NCI-H748 (cell line): ENCODE measurements at regions not wholly inside any gene's neighbourhood (a gene's known extent, or its start where the extent isn't known, plus 50 kb on each side); places are given as distances from the start of the nearest gene placed in this dataset.

Experiments used
- DNase-seq: peaks from one replicate; lab custom pipeline; 2025; ENCODE audit not compliant: unreplicated experiment; lab: John Stamatoyannopoulos, UW

DNA sequence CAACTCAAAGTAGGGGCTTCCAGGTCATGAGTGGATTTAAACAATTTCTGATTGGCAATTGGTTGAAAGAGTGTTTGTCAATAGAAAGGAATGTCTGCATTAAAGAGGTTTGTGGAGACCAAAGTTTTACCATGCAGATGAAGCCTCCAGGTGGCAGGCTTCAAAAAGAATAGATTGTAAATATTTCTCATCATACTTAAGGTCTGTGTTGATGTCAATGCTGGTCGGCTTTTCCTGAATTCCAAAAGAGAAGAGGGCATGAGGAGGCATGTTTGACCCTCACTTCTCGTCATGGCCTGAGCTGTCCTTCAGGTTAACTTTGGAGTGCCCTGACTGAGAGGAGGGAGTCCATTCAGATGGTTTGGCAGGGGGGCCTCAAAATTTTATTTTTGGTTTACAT, 125.4 kb upstream of the RFC3 start:
- no peak for DNase-seq

DNA sequence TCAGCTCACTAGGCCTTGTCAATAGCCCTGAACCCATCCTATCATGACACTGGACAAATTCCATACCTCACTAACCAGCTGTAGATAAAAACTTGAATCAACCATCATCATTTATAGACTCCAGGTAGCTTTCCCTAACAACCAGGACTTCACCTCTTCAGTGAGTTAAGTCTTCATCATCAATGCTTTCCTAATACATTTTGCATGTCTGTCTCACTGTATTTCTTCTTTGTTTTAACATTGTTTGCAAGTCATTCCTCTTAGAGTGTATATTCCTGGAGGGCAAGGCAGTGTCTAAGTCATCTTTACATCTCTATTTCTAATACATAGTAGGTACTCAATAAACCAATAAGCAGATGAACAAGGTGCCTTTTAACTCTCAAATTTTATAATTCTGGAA, 123.4 kb upstream of the RFC3 start:
- DNase-seq: no peak

DNA sequence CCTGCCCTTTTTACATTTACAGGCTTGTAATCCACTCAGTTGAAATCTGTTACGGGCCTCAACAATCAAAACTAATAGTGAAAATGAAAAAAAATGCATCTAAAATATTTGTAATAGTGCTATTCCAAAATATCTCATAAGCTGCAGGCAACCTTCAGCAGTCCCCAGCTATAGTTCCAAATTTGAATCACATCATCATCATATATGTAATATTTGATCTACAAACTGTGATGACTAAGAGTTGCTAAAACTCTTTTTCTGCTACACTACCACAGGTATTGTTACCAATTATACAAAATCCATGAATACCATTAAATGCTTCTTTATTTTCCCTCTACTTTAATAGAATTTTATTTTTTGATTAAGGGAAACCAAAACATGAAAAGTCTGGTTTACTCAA, 121.4 kb upstream of the RFC3 start:
- no peak for DNase-seq

DNA sequence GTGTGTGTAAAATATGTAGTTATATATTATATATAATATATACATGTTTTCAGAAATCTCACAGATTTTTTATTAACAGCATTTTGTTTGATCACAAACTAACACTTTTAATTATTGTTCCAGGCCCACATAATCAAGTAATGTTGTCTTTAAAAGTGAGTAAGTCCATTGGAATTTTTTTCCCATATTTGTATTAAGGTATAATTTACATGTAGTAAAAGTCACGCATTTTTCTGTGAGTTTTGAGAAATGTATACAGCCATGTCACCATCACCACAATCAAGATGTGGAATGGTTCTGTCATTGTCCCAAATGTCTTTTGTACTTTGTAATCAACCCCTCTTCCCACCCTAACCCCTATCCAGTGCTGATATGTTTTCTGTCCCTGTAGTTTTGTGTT, 120.0 kb upstream of the RFC3 start:
- no peak for DNase-seq

DNA sequence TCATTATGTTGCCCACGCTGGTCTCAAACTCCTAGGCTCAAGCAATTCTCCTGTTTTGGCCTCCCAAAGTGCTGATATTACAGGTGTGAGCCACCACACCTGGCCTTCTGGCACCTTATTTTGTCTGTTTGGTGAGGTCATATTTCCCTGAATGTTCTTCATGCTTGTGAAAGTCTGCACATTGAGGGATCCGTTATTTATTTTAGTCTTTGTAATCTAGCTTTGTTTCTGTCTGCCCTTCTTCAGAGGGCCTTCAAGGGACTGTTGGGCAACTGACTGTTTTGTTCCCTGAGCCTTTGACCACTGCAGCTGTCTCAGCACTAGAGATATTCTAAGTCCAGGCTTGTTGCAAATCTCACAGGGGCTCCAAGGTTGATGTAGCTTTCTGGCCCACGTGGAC, 110.5 kb upstream of the RFC3 start:
- DNase-seq: no peak

DNA sequence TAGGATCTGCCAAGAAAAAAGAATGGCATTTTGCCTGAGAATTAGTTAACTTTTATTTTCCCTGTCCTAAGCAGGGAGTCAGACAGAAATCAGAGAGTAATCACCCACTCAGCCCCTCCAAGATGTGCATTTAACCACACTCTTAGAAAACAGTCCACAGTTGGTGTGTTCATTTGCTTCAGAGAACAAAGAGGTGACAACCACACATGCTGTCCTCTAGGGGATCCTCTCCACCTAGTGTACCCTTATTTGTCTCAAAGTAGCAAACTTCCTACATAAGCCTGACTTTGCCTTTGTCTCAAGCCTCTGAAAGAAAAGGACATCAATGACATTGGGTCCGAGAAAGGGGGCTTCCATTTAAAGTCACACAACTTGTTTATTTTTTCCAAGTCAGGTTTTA, 107.0 kb upstream of the RFC3 start:
- peak; percentile 54 for DNase-seq

DNA sequence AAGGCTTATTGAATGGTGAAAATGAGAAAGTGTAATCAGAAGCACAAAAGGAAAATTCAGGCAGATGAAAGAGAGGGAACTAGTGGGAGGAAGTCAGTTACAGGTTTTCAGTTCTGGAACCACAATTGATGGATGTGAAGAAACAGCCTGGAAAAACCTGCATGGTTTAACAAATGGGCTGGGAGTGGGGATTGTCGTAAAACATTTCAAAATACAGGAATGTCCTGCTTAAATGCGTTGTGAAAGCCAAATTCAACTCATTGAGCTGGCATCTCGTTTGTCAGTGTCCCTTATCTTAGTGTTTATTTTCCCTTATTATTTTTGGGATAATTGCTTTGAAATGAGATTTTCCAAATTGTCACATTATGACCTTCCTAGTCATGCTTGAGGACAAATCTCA, 106.5 kb upstream of the RFC3 start:
- no peak for DNase-seq

DNA sequence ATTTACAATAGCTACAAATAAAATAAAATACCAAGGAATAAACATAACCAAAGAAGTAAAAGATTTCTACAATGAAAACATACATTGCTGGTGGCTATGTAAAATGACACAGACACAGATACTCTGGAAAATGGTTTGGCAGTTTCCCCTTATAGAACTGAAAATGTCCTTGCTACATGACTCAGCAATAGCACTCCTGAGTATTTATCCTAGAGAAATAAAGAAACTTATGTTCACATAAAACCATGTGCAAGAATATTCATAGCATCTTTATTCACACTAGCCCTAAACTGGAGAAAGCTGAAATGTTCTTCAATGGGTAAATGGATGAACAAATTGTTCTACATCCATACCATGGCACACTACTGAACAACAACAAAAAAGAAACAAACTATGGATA, 100.2 kb upstream of the RFC3 start:
- no peak for DNase-seq

DNA sequence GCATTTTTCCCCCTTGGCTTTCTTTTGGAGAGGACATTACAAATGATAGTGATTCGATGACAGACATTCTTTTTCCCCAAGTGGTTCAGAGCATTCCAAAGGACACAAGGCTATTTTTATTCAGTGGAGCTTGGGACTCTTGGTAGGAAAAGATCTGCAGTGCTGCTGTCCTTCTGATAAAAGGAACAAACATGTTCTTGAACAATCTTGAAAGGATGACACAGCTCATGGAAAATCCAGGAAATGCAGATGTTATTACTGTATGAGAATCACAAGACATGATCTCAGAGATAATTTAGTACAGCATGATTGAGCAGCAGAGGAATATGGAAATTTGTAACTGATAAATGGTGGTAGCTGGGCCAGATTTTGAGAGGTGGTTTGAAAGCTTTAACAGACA, 96.2 kb upstream of the RFC3 start:
- DNase-seq: no peak

DNA sequence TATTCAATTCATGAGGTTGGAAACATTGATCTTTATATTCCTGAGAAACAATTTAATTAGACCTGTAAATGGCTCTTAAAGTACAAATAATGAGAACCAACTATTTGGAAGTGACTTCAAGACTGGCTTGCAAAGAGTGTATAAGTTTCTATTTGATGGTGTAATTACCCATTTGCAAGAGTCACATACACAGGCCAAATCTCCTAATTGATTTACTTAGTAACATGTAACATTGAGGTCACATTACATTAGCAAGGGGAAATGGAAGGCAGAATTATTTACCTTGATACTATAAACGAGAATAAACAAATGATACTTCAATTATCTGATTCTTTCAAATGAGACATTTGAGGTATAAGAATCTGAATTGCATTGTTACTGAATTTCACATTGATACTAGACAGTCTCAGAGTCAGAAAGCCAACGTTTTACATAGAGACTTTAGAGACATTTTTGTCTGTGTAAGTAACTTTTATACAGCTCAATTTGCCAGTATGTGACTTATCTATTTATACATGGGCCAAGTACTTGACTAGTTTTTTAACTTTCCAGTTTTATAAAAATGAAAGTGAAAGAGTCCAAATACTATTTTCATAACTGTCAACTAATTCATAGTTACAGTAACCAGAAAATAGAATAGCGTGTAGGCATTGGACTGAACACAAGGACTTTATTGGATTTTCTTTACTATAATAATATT, 95.6 kb upstream of the RFC3 start:
- peak; percentile 87 for DNase-seq

DNA sequence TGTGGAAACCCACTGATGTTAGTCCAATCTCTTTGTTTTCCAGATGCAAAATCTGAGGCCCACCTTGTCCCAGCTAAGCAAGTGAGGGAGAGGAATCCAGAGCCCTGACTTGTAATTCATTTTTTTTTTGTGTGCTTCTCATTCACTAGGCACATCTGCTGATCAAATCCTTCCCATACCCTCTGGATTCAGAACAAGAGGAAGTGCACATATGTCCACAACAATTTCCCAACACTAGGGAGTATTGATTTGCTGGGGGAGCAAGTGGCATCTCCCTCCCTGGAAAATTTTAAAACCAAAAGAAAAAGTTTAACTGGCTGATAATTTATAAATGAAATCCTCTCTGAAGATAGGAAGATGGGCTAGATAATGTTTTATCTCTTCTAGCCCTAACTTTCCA, 94.6 kb upstream of the RFC3 start:
- peak; percentile 56 for DNase-seq

DNA sequence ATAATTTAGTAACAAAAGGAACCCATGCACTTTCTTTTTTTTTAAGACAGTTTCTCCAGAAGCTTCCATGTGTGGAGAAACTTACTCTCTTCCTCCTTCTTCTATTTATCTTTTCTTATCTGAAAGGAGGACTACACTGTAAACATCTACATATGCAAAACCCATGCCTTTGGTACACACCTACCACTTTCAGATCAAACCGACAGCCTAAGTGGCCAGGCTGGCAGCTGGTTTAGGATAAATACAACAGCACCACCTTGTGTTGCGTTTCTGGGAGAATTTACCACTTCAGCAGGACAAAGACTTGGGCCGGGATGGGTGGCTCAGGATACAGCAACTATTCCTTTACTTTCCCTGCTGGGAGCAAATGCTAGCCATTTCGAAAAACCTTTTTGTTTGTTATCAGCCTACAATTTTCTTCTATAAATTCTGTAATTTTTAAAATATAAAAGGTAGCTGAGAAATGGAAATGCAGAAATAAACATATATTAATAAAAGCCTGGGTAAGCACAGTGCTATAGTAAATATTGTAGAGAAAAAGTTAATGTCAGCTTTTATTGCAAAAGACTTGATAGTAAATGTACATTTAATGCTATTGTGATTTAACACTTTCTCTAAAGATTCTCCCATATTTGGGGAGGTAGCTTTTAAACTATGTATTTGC, 94.0 kb upstream of the RFC3 start:
- DNase-seq: peak; percentile 99

DNA sequence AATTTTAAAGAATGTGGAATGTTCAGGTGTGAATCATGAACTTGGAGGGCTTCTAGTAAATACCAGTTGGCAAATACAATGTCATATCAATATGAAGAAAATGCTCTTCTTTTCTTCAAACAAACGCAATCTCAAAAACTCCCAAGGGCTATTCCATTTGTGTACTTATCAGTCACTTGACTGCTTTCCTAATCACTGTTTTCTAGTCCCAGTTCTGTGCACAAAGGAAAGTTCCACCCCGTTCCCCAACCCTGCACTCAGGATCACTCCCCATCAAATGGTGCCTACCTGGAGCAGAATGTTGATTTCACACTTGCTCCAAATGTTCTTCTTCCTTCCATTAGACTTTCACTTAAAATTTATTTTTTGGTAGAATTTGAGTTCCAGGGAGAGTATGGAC, 92.6 kb upstream of the RFC3 start:
- no peak for DNase-seq

DNA sequence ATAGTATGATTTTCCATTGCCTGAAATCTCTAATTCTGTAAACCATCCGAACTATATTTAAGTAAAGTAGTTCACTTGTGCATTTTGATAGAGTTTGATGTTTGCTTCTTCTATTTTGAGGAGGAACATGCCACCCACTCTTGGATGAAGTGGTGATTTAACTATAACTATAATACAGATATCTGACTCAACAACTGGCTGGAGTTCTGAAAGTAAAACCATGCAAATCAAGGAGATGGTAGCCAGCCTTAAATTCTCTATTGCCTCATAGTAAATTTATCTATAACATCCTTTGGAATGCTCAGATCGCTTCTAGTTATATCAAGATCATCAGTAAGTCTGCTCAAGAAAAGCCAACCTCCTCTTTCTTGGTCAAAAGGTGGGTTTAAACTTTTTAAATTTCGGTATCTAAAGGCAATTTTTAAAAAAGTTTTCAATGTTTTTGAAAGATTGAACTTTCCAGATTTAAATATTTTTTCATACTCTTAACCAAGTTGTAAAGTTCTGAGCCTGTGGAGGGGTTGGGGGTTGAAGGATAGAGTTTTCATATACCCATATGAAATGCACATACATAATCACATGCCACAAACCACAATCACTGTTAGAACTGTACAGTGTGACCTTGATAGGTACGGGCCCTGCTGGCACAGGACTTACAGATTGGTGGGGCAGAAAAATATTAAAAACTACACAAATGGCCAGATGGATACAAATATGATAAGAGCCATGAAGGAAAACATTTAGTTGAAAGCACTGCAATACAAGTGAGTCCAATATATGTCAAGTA, 90.5 kb upstream of the RFC3 start:
- no peak for DNase-seq

DNA sequence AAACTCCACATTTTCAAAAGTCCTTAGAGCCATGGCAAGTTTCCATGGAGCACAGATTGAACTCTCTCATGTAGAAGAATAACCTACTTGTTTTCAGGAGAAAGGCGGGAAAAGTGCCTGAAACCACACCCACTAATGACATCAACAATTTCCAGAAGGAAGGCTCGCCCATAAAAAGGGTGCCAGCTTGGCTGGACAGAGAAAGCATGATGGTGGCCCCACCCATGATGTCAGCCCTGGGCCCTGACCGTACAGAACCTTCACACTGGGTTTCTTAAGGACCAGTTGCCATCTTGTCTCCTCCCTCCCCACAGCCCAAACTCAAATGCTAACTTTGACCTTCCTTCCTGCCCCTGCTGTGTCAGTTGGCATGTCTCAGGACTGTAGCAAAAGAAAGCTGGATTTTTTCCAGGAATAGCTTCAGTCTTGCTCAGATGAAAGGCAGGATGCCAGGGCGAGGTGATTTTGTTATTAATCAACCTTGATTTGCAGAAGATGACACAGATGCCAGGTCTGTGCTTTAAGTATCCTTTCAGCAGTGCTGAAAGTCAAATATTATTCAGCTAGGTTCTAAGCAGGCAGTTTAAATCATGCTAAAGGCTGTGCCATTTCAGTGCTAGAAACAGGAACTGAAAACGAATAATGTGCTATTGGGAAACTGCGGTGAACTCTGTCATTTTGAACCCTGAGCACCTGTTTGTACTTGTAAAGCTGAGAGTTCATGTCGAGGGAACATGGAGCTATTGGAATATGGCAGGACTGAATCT, 89.5 kb upstream of the RFC3 start:
- peak; percentile 75 for DNase-seq

DNA sequence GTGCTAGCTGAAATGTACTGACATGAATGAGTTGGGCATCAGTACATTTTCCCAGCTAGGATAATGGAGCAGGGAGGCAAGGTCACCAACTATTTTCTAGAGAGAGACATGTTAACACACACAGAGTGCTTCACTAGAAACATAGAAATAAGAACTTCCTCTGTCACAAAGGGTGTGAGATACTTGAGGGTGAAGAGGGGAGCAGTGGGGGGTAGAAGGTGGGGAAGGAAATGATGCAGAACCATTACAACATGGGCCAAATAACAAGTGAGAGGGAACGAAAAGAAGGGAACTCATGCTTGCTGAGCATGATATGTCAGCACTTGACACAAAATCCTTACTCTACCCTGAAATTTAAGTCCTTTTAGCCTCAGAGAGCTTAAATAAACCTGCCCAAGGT, 87.8 kb upstream of the RFC3 start:
- no peak for DNase-seq

DNA sequence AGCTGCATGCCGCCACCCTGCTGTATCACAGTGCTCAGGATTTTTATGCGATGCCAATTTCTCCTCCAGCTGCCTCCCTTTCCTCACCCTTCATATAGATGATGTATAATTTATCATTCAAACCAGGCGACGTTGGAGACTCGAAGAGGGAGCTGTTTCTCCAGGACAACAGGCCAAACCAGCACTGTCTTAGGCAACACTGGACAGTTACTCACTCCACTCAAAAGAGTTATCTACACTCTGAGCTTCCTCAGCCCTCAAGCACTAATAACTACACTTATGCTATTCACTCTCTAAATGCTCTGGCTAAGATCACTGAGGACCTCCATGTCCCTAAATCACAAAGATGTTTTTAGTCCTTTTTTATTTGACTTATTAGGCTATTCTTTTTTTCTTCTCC, 87.3 kb upstream of the RFC3 start:
- no peak for DNase-seq

DNA sequence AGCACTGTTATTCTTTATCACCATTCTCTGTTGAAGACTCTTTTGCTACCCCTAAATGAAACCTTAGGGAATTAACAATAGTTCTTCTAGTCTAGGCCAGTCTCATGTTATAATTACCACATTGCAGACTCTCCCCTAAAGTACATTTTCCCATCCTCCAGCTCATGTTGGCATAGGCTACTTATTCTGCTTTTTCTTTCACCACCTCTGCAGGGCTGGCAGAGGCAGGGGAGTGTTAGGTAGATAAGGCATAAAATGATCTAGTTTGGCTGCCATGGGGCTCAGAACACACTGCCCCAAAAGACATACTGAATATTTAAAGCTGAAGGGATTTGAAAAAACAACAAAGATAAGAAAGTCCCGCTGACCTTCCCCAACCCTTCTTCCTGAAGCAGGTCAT, 82.7 kb upstream of the RFC3 start:
- no peak for DNase-seq

DNA sequence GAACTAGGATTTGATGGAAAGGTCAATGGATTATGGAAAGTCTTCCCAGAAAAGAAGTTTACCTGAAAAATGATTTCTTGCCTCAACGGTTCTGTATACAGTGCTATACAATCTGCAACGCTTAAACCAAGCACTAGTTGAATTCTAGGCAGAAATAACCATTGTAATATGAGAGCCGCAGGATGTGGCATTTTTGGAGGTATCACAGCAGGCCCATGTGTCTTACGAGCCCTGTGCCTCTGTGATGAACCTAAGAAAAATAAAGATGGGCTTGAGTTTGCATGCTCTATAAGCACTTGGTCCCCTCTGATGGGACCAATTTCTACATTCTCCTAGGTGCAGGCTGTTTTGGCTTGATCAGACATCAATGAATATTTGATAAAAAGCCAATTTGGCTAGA, 78.7 kb upstream of the RFC3 start:
- no peak for DNase-seq

DNA sequence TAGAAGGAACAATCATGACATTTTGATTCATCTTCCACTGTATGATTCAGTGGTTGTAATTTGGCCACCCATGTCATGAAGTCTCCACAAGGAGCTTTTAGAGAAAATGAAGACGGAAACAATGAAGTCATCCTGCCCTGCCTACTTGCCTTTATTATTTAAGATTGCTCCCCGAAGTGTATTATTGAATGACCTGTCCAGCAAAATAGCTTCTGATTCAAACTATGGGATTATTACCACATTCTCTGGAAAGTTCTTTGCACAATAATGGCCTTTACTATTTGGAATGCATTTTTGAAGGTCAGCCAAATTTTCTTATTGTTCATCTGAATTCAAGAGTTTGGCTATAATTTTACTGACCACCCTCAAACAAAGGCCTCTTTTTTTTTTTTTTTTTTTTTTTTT, 77.8 kb upstream of the RFC3 start:
- DNase-seq: no peak

DNA sequence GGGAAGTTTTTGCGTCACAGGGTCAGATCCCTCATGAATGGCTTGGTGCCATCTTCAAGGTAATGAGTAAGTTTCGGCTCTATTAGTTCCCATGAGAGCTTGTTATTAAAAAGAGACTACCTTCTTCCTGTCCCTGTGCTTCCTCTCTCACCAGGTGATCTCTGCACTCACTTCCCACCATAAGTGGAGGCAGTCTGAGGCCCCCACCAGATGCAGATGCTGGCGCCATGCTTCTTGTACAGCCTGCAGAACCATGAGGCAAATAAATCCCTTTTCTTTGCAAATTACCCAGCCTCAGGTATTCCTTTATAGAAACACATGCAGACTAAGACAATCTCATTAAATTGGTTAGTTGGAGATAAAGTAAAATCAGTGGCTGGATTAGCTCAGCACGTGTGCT, 75.6 kb upstream of the RFC3 start:
- DNase-seq: no peak
